NCI-H2029 treated with DMSO at 0.1 percent for 48 hours (cell line): ENCODE measurements at regions not wholly inside any gene's neighbourhood (a gene's known extent, or its start where the extent isn't known, plus 50 kb on each side); places are given as distances from the start of the nearest gene placed in this dataset.
"Not testable (repeated sequence)": the region's sequence is repeated elsewhere in the genome, so short reads cannot be mapped to it uniquely, and the experiment has no call there.

Experiments
- DNase-seq: peaks from one replicate; lab custom pipeline; 2025; lab: John Stamatoyannopoulos, UW

DNA sequence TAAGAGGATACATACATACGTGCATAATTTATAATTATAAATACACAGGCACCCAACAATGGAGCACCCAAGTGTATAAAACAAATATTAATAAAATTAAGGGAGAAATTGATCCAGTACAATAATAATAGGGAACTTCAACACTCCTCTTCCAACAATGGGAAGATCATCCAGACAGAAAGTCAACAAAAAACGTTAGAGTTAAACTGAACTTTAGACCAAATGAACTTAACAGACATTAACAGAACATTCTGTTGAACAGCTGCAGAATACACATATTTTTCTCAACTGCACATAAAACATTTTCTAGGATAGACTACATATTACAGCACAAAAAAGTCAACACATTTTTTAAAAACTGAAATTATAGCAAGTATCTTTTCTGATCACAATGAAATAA lies 339.7 kb downstream of the CGGBP1 start:
- no peak for DNase-seq

GRCh38 chr3:87710511-87710910 lies 348.3 kb downstream of the CGGBP1 start:
- no peak for DNase-seq

DNA sequence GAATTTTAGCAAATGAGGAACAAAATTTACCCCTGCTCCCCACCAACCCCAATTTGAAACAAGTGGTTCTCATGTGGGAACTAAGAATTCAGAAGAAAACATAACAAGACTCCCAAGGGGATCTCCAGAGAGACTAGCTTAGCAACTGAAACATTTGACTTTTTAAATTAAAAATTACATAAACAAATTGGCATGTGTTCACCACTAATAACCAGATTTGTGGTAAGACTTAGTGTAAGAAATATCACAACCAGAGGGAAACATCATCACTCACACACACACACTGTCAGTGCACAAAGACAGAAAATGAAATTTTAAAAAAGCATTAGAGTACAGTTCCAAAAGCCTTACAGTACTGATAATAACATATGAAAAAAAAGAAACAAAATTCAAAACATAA lies 348.8 kb downstream of the CGGBP1 start:
- DNase-seq = no peak

DNA sequence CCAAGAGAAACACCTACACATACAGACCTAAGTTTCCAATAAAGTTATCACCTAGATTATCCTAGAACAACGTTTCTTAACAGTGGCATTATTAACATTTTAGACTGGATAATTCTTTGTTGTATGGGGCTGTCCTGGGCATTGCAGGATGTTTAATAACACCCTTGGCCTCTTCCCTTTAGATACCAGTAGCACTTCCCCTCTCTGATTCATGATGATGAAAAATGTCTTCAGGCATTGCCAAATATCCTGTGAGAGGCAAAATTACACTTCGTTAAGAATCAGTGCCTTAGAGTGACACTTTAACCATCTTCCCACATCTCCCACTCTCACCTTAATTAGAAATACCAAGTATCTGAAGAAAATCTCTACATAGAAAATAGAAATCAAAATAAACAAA lies 352.6 kb downstream of the CGGBP1 start:
- DNase-seq = no peak

DNA sequence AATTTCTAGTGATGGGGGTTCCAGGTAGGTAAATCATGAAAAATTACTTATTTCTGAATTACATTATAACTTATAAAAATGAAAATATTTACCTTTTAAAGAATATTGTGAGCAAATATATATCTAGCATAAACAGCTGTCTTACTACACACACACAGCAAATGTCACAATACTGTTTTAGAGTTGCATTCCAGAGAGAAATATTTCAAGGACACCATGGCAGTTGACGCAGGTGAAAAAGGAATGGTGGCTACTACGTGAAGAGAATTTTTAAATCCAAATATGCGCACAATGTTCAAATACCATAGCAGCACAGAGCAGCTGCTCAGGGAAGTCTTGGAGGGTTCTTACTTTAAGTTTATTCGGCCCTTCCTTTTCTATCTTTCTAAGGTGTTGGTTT lies 356.2 kb downstream of the CGGBP1 start:
- DNase-seq = no peak

DNA sequence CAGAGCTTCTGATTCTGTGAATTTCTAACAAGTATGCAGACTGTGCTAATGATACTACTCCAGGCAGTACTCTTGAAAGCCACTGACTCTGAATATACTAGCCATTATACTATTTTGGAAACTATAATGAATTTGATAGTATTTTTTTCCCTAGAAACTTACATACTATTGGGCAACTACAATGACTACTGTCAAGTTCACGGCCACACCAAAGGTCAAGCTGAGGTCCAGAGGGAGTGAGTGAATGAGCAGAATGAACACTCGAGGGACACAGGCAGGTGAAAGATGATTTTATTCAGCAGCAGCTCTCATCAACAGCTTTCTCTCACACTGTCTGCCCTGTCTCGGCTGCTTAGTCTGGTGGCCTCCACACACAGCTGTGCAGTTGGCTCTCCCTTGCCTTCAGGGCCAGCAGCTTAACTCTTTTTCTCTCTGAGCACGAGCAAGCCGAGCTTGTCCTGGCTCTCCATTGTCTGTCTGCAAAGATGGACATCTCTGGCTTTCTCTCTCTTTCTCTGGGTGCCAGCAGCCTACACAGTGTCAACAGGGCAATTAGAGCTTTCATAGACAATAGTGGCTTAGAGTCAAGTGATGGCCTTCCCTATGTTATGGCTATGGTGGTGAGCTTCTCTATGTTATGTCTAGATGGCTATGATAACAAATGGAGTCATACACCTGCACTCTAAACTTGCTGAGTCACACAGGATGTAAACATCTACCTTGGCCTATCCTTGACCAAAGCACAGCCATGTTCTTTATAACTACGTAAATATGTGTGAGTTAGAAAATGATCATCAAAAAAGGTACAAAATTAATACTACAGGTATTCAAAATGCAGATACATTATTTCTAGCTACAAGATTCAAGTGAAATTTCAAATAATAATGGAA lies 362.4 kb downstream of the CGGBP1 start:
- no peak for DNase-seq

- DNase-seq = no peak
Observed at GRCh38 chr3:87694678-87695077, 364.1 kb downstream of the CGGBP1 start.

DNA sequence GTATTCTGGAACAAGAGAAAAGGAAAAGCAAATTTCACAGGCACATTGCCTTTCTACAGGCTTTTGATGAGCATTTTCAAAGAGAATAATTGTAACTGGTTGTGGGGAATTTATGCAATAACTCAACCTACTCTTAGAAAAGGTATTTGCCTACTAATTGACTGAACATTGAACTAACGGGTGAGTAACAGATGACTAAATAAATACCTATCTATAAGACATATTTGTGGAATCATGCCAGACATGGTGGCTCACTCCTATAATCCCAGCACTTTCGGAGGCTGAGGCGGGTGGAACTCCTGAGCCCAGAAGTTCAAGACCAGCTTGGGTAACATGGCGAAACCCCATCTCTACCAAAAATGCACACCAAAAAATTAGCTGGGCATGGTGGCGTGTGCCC lies 367.7 kb downstream of the CGGBP1 start:
- no peak for DNase-seq

DNA sequence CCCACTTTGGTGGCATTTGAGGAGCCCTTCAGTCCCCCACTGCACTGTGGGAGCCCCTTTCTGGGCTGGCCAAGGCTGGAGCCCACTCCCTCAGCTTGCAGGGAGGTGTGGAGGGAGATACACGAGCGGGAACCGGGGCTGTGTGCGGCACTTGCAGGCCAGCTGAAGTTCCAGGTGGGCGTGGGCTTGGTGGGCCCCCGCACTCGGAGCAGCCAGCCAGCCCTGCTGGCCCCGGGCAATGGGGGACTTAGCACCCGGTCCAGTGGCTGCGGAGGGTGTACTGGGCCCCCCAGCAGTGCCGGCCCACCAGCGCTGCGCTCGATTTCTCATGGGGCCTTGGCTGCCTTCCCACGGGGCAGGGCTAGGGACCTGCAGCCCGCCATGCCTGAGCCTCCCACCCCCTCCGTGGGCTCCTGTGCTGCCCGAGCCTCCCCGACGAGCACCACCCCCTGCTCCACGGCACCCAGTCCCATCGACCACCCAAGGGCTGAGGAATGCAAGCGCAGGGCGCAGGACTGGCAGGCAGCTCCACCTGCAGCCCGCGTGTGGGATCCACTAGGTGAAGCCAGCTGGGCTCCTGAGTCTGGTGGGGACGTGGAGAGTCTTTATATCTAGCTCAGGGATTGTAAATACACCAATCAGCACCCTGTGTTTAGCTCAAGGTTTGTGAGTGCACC lies 379.7 kb downstream of the CGGBP1 start:
- not testable (repeated sequence) for DNase-seq

GRCh38 chr3:87674397-87675161 lies 384.2 kb downstream of the CGGBP1 start:
- DNase-seq = no peak

DNA sequence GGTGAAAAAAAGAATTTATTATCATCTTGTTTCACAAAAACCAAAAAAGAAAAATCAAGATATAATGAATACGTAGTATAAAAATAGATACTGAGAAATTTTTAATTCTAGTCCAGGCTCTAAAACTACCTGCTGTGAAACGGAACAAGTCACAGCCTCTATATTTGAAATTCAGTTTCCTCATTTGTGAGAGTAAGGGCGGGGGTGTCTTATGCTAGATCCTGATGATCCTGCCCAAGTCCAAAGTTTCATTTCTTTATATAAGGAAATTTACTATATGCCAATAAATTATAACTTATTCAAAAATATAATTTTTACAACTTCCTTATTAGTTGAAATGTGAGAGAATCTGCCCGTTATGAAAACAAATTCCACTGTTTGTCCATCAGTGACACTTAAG lies 385.7 kb downstream of the CGGBP1 start:
- no peak for DNase-seq

DNA sequence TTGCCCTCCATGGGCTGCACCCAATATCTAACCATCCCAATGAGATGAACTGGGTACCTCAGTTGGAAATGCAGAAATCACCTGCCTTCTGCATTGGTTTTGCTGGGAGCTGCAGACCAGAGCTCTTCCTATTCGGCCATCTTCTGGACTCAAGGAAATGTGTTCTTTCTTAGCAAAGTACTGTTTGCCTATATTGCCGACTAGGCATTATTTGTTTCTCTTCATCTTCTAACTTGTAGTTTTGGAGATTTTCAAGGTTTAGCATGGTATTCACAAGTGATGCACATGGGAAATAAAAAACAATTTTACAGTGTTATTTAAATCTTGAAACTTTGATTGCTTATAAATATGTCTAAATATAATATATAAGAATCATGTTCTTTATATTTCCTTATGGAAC lies 377.8 kb upstream of the POU1F1 start:
- no peak for DNase-seq

DNA sequence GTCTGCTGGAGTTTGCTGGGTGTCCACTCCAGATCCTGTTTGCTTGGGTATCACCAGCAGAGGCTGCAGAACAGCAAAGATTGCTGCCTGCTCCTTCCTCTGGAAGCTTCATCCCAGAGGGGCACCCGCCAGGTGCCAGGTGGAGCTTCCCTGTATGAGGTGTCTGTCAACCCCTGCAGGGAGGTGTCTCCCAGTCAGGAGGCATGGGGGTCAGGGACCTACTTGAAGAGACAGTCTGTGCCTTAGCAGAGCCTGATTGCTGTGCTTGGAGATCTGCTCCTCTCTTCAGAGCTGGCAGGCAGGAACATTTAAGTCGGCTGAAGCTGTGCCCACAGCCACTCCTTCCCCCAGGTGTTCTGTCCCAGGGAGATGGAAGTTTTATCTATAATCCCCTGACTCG lies 376.8 kb upstream of the POU1F1 start:
- not testable (repeated sequence) for DNase-seq

GRCh38 chr3:87634426-87634825 lies 358.0 kb upstream of the POU1F1 start:
- DNase-seq = no peak

GRCh38 chr3:87627316-87627715 lies 350.9 kb upstream of the POU1F1 start:
- no peak for DNase-seq

GRCh38 chr3:87626546-87626945 lies 350.2 kb upstream of the POU1F1 start:
- no peak for DNase-seq

DNA sequence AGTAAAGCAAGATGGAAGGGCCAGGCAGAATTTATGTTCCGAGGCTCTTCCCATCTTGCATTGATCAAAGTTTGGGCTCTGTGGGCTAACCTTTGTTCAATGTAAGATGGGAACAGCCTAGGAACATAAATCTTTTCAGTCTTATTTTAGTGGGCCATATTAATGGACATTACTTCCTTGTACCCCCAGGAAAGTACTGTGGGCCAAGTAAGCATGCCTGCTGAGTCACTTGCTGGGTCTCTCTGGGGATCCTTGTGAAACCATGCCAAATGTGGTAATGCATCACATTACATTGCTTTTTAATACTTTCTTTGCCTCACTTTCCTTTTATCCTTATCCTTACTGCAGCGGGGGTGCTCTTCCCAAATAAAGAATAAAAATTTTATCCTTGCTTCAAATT lies 349.5 kb upstream of the POU1F1 start:
- DNase-seq = no peak

DNA sequence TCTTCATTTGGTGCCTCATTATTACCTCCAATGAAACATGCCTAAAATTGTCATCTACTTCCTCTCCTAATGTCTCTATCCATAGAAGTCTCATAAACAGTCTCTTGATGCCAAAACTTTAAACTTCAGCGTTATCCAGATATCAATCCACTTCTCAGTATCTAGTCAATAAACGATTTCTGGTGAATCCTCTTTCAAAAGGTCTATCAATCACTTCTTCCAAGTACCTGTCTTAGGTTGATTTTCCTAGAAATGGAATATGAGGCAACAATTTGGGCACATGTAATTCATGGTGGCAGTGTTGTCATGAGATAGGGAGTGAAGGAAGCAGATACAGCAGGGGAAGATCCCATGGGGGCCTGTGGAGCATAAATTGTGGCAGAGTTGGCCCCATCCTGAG lies 348.5 kb upstream of the POU1F1 start:
- DNase-seq = no peak

GRCh38 chr3:87621667-87622066 lies 345.3 kb upstream of the POU1F1 start:
- DNase-seq = no peak

- DNase-seq = no peak
Observed at GRCh38 chr3:87615506-87615905, 339.1 kb upstream of the POU1F1 start.

DNA sequence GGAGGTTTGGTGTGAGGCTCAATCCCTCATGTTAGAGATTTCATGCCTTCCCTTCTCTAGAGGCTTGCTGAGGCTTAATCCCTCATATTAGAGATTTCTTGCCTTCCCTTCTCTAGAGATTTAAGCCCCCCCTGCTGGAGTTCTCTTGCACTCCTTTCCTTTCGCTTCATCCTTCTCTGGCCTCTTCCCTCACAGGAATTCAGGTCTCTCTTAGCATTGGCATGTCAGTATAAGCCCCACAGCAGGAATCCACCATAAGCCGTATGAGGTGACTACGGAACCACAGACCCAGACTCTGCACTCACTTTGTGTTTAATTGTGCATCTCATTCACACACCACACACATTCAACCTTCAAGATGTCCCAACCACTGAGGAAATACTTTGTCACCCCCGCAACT lies 338.6 kb upstream of the POU1F1 start:
- no peak for DNase-seq

DNA sequence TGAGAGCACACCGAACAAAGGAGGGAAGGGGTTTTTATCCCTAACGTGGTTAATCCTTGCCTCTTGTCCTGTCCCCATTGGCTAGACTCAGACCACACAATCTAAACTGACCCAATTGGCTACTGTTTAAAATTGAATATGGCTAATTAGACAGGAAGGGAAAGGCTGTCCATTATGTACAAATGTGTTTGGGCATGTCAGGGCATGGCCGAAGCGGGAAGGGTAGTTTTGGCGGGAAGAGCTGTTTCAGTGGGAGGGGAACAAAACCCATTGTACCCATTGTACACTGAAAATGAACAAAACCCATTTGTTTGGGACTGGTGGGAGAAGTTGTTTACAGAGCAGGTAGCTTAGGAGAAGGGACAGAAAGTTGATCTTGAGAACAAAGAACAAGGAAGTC lies 330.9 kb upstream of the POU1F1 start:
- no peak for DNase-seq

DNA sequence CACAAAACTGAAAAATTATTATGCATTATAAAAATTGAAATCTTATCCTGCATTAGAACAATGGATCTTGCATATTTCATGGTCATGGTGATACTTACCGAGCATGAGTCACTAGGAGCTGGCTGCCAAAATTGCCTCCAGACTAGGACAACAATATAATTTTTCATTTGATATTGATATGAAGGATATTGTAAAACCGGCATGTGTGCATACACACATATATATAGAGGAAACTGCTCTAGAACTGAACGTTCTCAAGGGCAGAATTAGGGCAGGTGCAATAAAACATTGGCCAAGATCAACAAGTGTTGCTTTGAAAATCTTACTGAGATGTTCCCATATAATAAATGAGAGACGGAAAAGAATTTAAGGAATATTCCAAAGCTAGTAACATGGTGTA lies 319.4 kb upstream of the POU1F1 start:
- no peak for DNase-seq
